MCF 10A (cell line): ENCODE measurements at regions not wholly inside any gene's neighbourhood (a gene's known extent, or its start where the extent isn't known, plus 50 kb on each side); places are given as distances from the start of the nearest gene placed in this dataset.

Experiments used
- BruUV-seq: library from RNA; stranded (reverse); fragments of 400-500 nt; replicated peaks from 2 replicates; lab custom pipeline; 2021; lab: Mats Ljungman, UMichigan
- CTCF ChIA-PET: fragments of 300-600 bp; sonication (Branson Sonifier 250); formaldehyde crosslinking; extraction: SDS; loops from one replicate; lab custom pipeline; 2021; ENCODE audit warnings: antibody characterized with exemption, inconsistent platforms; lab: Yijun Ruan, JAX
- POLR2A ChIA-PET: fragments of 300-600, 350-650 bp; sonication (Branson Sonifier 250); formaldehyde crosslinking; extraction: SDS; loops from one replicate; lab custom pipeline; 2020; ENCODE audit warnings: antibody characterized with exemption, inconsistent platforms; lab: Yijun Ruan, JAX
- DNase-seq: peaks from one replicate; pipeline ENCODE4 v3.0.0-alpha.2; 2018; ENCODE audit not compliant: unreplicated experiment
- H3K27ac Mint-ChIP-seq: one replicate; pipeline ENCODE4 v1.8.0; 2022; ENCODE audit warnings: mild to moderate bottlenecking, low read depth, mixed read lengths; ENCODE audit not compliant: unreplicated experiment
- H3K27me3 Mint-ChIP-seq: one replicate; pipeline ENCODE4 v1.8.0; 2022; ENCODE audit warnings: mixed read lengths; ENCODE audit not compliant: insufficient read depth, unreplicated experiment
- H3K36me3 Mint-ChIP-seq: one replicate; pipeline ENCODE4 v1.8.0; 2022; ENCODE audit warnings: mild to moderate bottlenecking, moderate library complexity, mixed read lengths; ENCODE audit not compliant: insufficient read depth, unreplicated experiment
- H3K4me1 Mint-ChIP-seq: one replicate; pipeline ENCODE4 v1.8.0; 2022; ENCODE audit warnings: mixed read lengths; ENCODE audit not compliant: insufficient read depth, unreplicated experiment
- H3K4me3 Mint-ChIP-seq: one replicate; pipeline ENCODE4 v1.8.0; 2022; ENCODE audit warnings: mild to moderate bottlenecking, moderate library complexity, mixed read lengths; ENCODE audit not compliant: unreplicated experiment
- H3K9me3 Mint-ChIP-seq: one replicate; pipeline ENCODE4 v1.8.0; 2022; ENCODE audit warnings: mixed read lengths; ENCODE audit not compliant: unreplicated experiment
- CTCF ChIP-seq: fragments of 200-600 bp; IDR thresholded peaks from one replicate; pipeline ENCODE4 v1.8.0; 2022; ENCODE audit warnings: antibody characterized with exemption, mild to moderate bottlenecking; ENCODE audit not compliant: unreplicated experiment
- intact Hi-C: fragments of 100-400 bp; cut with micrococcal nuclease; formaldehyde crosslinking; loops from 2 replicates; pipeline ENCODE4 v1.14.1; 2022

- H3K4me3 Mint-ChIP-seq: no peak overlapping the region
Observed at GRCh38 chr12:88820012-88820411, 239.7 kb upstream of the KITLG start.

GRCh38 chr12:88816201-88816600 lies 235.9 kb upstream of the KITLG start:
- H3K27me3 Mint-ChIP-seq: no peaks in the 10 kb centered on the region
- H3K36me3 Mint-ChIP-seq: no peaks in the 10 kb centered on the region
- ChIA-PET CTCF (interaction anchor here (0.7 kb wide), 1 partner anchor 40 kb away, joined by 3 read pairs; no protein-coding TSS in a partner anchor), POLR2A (interaction anchor here (0.6 to 1.8 kb wide), 3 partner anchors 11 to 240 kb away, joined by 3 to 6 read pairs (median 3); no protein-coding TSS in a partner anchor)
- BruUV-seq: no TSS peak
- H3K27ac Mint-ChIP-seq: no peak overlapping the region
- no peaks in the 10 kb centered on the region for H3K4me1 Mint-ChIP-seq
- H3K9me3 Mint-ChIP-seq: no peaks in the 10 kb centered on the region
- no peak overlapping the region for H3K4me3 Mint-ChIP-seq
- TF ChIP-seq CTCF: no peak
- intact Hi-C loops: no loop called here
- no peak for DNase-seq

More at GRCh38 chr12:88820012-88820411, 239.7 kb upstream of the KITLG start:
- intact Hi-C loops: no loop called here
- no peak overlapping the region for H3K27ac Mint-ChIP-seq
- POLR2A ChIA-PET: no interaction called here
- TF ChIP-seq CTCF: no peak
- DNase-seq: no peak
- CTCF ChIA-PET: no interaction called here
- no peaks in the 10 kb centered on the region for H3K27me3 Mint-ChIP-seq
- H3K36me3 Mint-ChIP-seq: no peaks in the 10 kb centered on the region
- no TSS peak for BruUV-seq
- no peaks in the 10 kb centered on the region for H3K4me1 Mint-ChIP-seq
- no peaks in the 10 kb centered on the region for H3K9me3 Mint-ChIP-seq

GRCh38 chr12:88814779-88815178 lies 234.5 kb upstream of the KITLG start:
- POLR2A ChIA-PET: interaction anchor here (0.7 kb wide), 2 partner anchors 307 to 321 kb away, joined by 3 read pairs; no protein-coding TSS in a partner anchor
- no peaks in the 10 kb centered on the region for H3K4me1 Mint-ChIP-seq
- no peaks in the 10 kb centered on the region for H3K27me3 Mint-ChIP-seq
- CTCF ChIA-PET: no interaction called here
- no TSS peak for BruUV-seq
- H3K9me3 Mint-ChIP-seq: no peaks in the 10 kb centered on the region
- no peak for TF ChIP-seq CTCF
- no peak overlapping the region for H3K27ac Mint-ChIP-seq
- no peaks in the 10 kb centered on the region for H3K36me3 Mint-ChIP-seq
- no peak for DNase-seq
- no peak overlapping the region for H3K4me3 Mint-ChIP-seq
- intact Hi-C loops: no loop called here

- H3K9me3 Mint-ChIP-seq: no peaks in the 10 kb centered on the region
- POLR2A ChIA-PET: interaction anchor here (0.6 kb wide), 1 partner anchor 897 kb away, joined by 4 read pairs; no protein-coding TSS in a partner anchor
- H3K27ac Mint-ChIP-seq: no peak overlapping the region
- CTCF ChIA-PET: interaction anchor here (0.7 kb wide), 1 partner anchor 33 kb away, joined by 4 read pairs; no protein-coding TSS in a partner anchor
- no peaks in the 10 kb centered on the region for H3K36me3 Mint-ChIP-seq
- DNase-seq: no peak
- no peak overlapping the region for H3K4me3 Mint-ChIP-seq
- H3K27me3 Mint-ChIP-seq: no peaks in the 10 kb centered on the region
- no peaks in the 10 kb centered on the region for H3K4me1 Mint-ChIP-seq
- intact Hi-C loops: no loop called here
- TF ChIP-seq CTCF: no peak
- BruUV-seq: no TSS peak
Observed at GRCh38 chr12:88812610-88813009, 232.3 kb upstream of the KITLG start.
